Karpas-422 (cell line): ENCODE measurements at regions not wholly inside any gene's neighbourhood (a gene's known extent, or its start where the extent isn't known, plus 50 kb on each side); places are given as distances from the start of the nearest gene placed in this dataset.

Experiments used
- DNase-seq: peaks from one replicate; pipeline ENCODE4 v3.0.0-alpha.2; 2015
- H2AFZ ChIP-seq: fragments of 200-600 bp; sonication (generic); 2 replicates; pipeline ENCODE4 v1.6.1; 2014; ENCODE audit warnings: antibody characterized with exemption, low read length, mixed read lengths
- H3K27ac ChIP-seq: fragments of 200-600 bp; sonication (generic); 2 replicates; pipeline ENCODE4 v1.5.1; 2014; ENCODE audit warnings: mild to moderate bottlenecking, low read length, moderate library complexity
- H3K27me3 ChIP-seq: fragments of 200-600 bp; sonication (generic); 2 replicates; pipeline ENCODE4 v1.6.1; 2014; ENCODE audit warnings: low read length, mixed read lengths
- H3K36me3 ChIP-seq: fragments of 200-600 bp; sonication (generic); 2 replicates; pipeline ENCODE4 v1.6.1; 2014; ENCODE audit warnings: low read length, mixed read lengths; ENCODE audit not compliant: insufficient read depth
- H3K4me1 ChIP-seq: fragments of 200-600 bp; sonication (generic); 2 replicates; pipeline ENCODE4 v1.6.1; 2014; ENCODE audit warnings: mild to moderate bottlenecking, low read length, mixed read lengths
- H3K4me2 ChIP-seq: fragments of 200-600 bp; sonication (generic); 2 replicates; pipeline ENCODE4 v1.6.1; 2014; ENCODE audit warnings: low read length, low read depth, mild to moderate bottlenecking; ENCODE audit not compliant: poor library complexity, severe bottlenecking
- H3K4me3 ChIP-seq: fragments of 200-600 bp; sonication (generic); 2 replicates; pipeline ENCODE4 v1.5.1; 2014; ENCODE audit warnings: mild to moderate bottlenecking, antibody characterized with exemption, low read length, mixed read lengths
- H3K79me2 ChIP-seq: fragments of 200-600 bp; sonication (generic); 2 replicates; pipeline ENCODE4 v1.6.1; 2014; ENCODE audit warnings: mild to moderate bottlenecking, low read length, mixed read lengths
- H3K9ac ChIP-seq: fragments of 200-600 bp; sonication (generic); 2 replicates; pipeline ENCODE4 v1.6.0; 2014; ENCODE audit warnings: low read length
- H3K9me2 ChIP-seq: fragments of 200-600 bp; sonication (generic), shearing (Covaris generic); replicated peaks from 2 replicates; pipeline ENCODE4 v1.6.0; 2014; ENCODE audit warnings: mild to moderate bottlenecking, low read length, moderate library complexity; ENCODE audit not compliant: insufficient read depth
- H3K9me3 ChIP-seq: fragments of 300-700, 200-600 bp; sonication (generic); 2 replicates; pipeline ENCODE4 v1.6.1; 2014; ENCODE audit warnings: low read length, mixed read lengths
- H4K20me1 ChIP-seq: fragments of 200-600 bp; sonication (generic); 2 replicates; pipeline ENCODE4 v1.6.1; 2014; ENCODE audit warnings: mild to moderate bottlenecking, antibody characterized with exemption, low read length, low read depth; ENCODE audit not compliant: insufficient read depth

DNA sequence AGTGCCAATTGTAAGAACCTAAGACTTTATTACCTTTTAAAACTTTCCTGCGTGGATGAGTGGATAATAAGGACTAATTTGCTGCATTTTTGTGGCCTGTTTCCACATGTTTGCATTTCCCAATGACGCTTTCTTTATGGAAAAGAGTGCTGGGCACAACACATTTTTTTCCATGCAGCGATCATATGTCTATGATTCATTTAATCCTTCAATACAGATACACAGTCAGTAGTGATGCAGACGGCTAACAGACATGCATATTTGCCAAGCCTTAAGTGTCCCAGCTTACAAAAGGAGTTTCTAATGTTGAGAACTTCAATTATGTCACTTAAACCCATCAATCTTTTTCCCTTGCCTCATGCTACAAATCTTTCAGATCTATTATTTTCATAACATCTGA is 239.8 kb upstream of the PREP start:
- DNase-seq: no peak
- Histone ChIP-seq H3K4me3 (no peak overlapping the region), H3K27me3 (no peaks in the 10 kb centered on the region), H2AFZ (no peak overlapping the region), H3K9ac (no peak overlapping the region), H3K27ac (no peak overlapping the region), H3K4me2 (no peak overlapping the region), H3K9me3 (no peaks in the 10 kb centered on the region), H4K20me1 (no peaks in the 10 kb centered on the region), H3K79me2 (no peaks in the 10 kb centered on the region), H3K36me3 (no peaks in the 10 kb centered on the region), H3K9me2 (no peaks in the 10 kb centered on the region), H3K4me1 (no peaks in the 10 kb centered on the region)

DNA sequence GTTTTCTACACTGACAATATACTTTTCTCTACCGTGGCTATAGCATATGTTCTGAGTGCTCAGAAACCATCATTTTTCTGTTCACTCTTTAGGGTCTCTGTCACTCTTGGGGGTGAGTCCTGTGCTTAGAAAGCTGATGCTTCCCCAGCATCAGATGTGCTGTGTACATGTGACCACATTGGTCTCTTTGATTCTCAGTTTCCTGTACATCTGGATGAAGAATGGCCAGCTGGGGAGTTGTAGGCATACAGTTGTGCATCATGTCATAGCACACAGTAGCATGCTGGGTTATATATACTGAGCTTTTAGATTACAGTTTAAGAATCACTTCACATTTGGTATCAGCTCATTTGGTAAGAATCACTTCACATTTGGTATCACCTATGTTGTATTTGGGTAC is 238.6 kb upstream of the PREP start:
- Histone ChIP-seq H3K9me2 (no peaks in the 10 kb centered on the region), H4K20me1 (no peaks in the 10 kb centered on the region), H3K79me2 (no peaks in the 10 kb centered on the region), H3K27ac (no peak overlapping the region), H3K4me1 (no peaks in the 10 kb centered on the region), H3K36me3 (no peaks in the 10 kb centered on the region), H2AFZ (no peak overlapping the region), H3K4me3 (no peak overlapping the region), H3K9ac (no peak overlapping the region), H3K27me3 (no peaks in the 10 kb centered on the region), H3K4me2 (no peak overlapping the region), H3K9me3 (no peaks in the 10 kb centered on the region)
- no peak for DNase-seq

DNA sequence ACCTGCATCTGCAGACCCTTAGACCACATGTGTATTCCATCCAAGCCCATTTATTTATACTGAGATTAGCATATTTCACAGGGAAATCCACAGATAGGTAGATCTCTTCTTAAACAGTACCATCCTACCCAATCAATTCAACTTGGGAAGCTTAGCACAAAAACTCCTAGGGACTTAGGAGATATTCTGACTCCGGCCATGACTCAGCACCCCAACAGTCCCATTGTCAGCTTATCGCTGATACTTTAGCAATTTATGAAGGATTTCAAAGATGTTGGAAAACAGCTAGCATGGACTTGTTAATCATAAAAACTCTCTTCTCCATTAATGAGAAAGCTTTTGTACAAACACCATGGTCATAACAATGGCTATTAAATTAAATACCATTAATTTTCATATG is 236.2 kb upstream of the PREP start:
- H3K36me3 ChIP-seq: no peaks in the 10 kb centered on the region
- H4K20me1 ChIP-seq: no peaks in the 10 kb centered on the region
- H3K9ac ChIP-seq: no peak overlapping the region
- no peaks in the 10 kb centered on the region for H3K79me2 ChIP-seq
- no peak overlapping the region for H3K27ac ChIP-seq
- no peak overlapping the region for H3K4me3 ChIP-seq
- peaks cover 2% of the 10 kb centered on the region; the same call in 1 of the 2 replicates for H3K4me1 ChIP-seq
- DNase-seq: no peak
- no peak overlapping the region for H2AFZ ChIP-seq
- no peaks in the 10 kb centered on the region for H3K9me3 ChIP-seq
- no peak overlapping the region for H3K4me2 ChIP-seq
- no peaks in the 10 kb centered on the region for H3K27me3 ChIP-seq
- no peaks in the 10 kb centered on the region for H3K9me2 ChIP-seq

DNA sequence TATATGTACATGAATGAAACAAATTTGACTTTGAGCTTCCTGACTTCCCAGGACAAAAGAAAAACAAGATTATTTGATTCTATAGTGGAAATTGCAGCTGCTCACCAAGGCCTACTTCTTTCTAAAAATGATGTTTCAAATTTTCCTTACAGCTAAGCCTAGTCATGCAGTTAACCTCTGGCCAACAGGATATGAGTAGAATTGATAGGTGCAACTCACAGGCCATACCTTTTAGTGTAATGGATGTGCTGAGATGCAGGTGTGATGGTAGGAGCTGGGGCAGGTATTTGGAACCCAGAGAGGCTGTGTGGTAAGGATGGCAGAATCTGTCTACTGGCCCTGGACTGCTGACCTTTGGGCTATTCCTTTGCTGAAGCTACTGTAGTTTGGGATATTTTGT is 230.9 kb upstream of the PREP start:
- H3K4me2 ChIP-seq: no peak overlapping the region
- H3K4me1 ChIP-seq: peaks cover 5% of the 10 kb centered on the region
- no peaks in the 10 kb centered on the region for H3K27me3 ChIP-seq
- no peak overlapping the region for H2AFZ ChIP-seq
- no peaks in the 10 kb centered on the region for H3K36me3 ChIP-seq
- no peaks in the 10 kb centered on the region for H4K20me1 ChIP-seq
- no peak overlapping the region for H3K4me3 ChIP-seq
- H3K79me2 ChIP-seq: no peaks in the 10 kb centered on the region
- no peak overlapping the region for H3K27ac ChIP-seq
- no peak overlapping the region for H3K9ac ChIP-seq
- H3K9me2 ChIP-seq: no peaks in the 10 kb centered on the region
- H3K9me3 ChIP-seq: no peaks in the 10 kb centered on the region
- DNase-seq: no peak

DNA sequence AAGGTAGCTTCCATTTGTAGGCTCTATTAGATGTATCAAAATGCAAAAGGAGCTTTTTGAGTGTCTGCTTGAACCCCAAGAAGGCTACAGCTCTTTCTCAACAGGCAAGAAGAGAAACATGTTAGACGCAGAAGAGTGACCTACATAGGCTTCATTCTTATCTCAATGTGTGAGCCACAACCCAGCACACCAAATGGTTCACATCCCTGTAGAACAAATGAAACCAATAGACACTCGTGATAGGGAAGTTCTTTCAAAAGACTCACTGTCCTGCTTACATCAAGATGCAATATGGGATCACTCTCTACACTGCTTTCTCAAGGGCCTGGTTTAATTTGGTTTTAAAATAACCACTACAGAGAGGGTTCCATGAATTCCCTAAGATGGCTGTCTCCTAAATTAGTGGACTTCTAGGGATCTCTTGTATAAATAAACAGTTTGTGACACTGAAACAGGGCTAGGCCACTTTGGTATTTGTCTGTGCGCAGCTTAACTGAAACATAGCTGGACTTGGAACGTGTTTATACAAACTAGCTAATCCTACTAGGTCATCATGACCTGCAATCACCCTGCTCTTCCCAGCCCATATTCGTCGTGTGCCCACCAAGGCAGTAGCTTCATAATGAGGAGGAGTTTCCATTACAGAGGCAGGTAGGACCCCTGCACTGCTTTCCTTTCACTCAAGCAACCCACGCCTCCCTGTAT is 225.4 kb upstream of the PREP start:
- H3K27ac ChIP-seq: no peak overlapping the region
- no peak overlapping the region for H3K4me2 ChIP-seq
- H2AFZ ChIP-seq: no peak overlapping the region
- H4K20me1 ChIP-seq: no peaks in the 10 kb centered on the region
- H3K9ac ChIP-seq: no peak overlapping the region
- no peaks in the 10 kb centered on the region; the same call in 1 of the 2 replicates for H3K4me1 ChIP-seq
- no peaks in the 10 kb centered on the region for H3K36me3 ChIP-seq
- H3K27me3 ChIP-seq: no peaks in the 10 kb centered on the region
- DNase-seq: no peak
- H3K4me3 ChIP-seq: no peak overlapping the region
- no peaks in the 10 kb centered on the region for H3K9me3 ChIP-seq
- no peaks in the 10 kb centered on the region for H3K9me2 ChIP-seq
- H3K79me2 ChIP-seq: no peaks in the 10 kb centered on the region

DNA sequence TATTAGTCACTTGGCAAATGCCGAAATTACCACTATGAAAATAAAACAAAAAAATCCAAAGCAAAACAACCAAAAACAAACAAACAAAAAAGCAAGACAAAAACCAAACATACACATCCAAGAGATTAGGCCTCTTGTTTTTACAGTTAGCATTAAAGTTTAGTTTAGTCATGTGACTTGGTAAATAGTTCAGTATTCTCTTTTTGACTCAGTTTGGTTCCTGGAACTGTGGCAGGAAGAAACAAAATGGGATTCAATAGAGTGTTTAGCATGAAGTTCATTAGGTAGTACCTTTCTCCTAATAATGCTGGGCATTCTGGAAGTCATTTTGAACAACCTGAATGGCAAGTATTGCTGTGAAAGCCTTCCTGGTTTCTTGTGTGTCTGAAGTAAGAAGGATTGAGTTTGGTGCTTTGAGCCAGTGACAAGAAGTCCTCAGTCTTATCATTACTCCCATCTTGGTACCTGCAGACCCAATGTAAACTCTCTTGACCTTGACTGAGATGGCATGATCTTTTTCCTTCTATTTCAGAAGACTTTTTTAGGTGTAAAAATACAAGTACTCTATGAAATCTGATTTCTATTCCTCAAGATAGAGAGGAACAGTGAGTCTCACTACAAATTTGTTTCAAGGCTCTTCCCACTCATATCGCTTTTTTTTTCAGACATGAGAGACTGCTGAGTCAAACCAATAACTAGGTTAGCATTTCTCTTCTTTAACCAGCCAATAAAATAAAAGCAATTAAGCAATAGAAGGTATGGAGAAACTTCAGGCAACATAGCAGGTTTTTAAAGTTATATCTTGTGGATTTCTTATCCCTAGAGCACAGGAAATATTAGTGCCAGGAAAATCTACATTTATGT is 223.6 kb upstream of the PREP start:
- DNase-seq: no peak
- H3K27ac ChIP-seq: no peak overlapping the region
- no peaks in the 10 kb centered on the region for H3K27me3 ChIP-seq
- H3K36me3 ChIP-seq: no peaks in the 10 kb centered on the region
- no peaks in the 10 kb centered on the region for H3K79me2 ChIP-seq
- no peak overlapping the region for H3K4me3 ChIP-seq
- H3K4me1 ChIP-seq: no peaks in the 10 kb centered on the region
- H3K9me3 ChIP-seq: no peaks in the 10 kb centered on the region
- H2AFZ ChIP-seq: no peak overlapping the region
- H4K20me1 ChIP-seq: no peaks in the 10 kb centered on the region
- no peak overlapping the region for H3K9ac ChIP-seq
- no peak overlapping the region for H3K4me2 ChIP-seq
- no peaks in the 10 kb centered on the region for H3K9me2 ChIP-seq

DNA sequence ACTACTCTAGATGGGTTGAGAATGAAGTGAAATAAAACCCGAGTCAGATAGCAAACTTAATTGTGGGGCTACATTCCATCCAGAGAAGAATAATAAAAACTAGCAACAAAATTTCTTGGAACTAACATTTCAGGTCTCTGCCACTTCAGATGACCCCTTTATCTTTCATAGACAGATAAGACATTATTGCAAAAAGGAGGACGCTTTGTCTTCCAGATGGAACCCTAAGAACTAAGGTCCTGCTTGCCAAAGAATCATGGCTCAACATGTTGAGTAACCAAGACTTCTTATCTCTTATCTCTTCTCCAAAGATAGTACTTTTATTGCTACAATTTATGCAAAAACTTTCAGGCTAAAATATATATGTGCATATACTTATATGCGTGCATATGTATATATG is 221.1 kb upstream of the PREP start:
- H3K27ac ChIP-seq: no peak overlapping the region
- no peaks in the 10 kb centered on the region for H3K4me1 ChIP-seq
- no peaks in the 10 kb centered on the region for H3K79me2 ChIP-seq
- H3K27me3 ChIP-seq: no peaks in the 10 kb centered on the region
- no peak overlapping the region for H3K4me2 ChIP-seq
- H2AFZ ChIP-seq: no peak overlapping the region
- H3K36me3 ChIP-seq: no peaks in the 10 kb centered on the region
- DNase-seq: no peak
- H4K20me1 ChIP-seq: no peaks in the 10 kb centered on the region
- no peaks in the 10 kb centered on the region for H3K9me3 ChIP-seq
- H3K9ac ChIP-seq: no peak overlapping the region
- no peak overlapping the region for H3K4me3 ChIP-seq
- no peaks in the 10 kb centered on the region for H3K9me2 ChIP-seq

DNA sequence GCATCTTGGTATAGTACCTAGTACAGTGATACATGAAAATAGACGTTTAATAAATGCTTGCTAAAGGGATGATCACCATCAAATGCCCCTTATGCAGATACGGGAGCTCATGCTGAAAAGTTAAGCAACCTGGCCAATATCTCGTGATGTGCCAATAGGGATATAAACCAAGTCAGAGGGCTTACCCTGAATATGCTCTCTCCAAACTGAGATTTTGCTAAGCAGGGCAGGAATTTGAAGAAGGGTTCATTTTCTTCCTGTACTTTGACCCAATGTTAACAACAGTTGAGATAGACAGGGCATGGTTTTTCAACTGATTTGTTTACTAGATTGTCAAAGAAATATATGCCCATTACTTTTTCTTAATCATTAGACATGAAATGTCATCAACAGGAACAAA is 219.3 kb upstream of the PREP start:
- no peaks in the 10 kb centered on the region for H3K9me3 ChIP-seq
- DNase-seq: no peak
- no peak overlapping the region for H3K4me3 ChIP-seq
- no peaks in the 10 kb centered on the region for H3K79me2 ChIP-seq
- H3K4me1 ChIP-seq: no peaks in the 10 kb centered on the region
- H3K27me3 ChIP-seq: no peaks in the 10 kb centered on the region
- no peak overlapping the region for H3K9ac ChIP-seq
- no peak overlapping the region for H3K27ac ChIP-seq
- H3K9me2 ChIP-seq: no peaks in the 10 kb centered on the region
- no peak overlapping the region for H2AFZ ChIP-seq
- H3K4me2 ChIP-seq: peak overlapping the region; percentile 2
- no peaks in the 10 kb centered on the region for H3K36me3 ChIP-seq
- no peaks in the 10 kb centered on the region for H4K20me1 ChIP-seq
